ENCODE measurements at regions not wholly inside any gene's neighbourhood (a gene's known extent, or its start where the extent isn't known, plus 50 kb on each side); places are given as distances from the start of the nearest gene placed in this dataset.

DNA sequence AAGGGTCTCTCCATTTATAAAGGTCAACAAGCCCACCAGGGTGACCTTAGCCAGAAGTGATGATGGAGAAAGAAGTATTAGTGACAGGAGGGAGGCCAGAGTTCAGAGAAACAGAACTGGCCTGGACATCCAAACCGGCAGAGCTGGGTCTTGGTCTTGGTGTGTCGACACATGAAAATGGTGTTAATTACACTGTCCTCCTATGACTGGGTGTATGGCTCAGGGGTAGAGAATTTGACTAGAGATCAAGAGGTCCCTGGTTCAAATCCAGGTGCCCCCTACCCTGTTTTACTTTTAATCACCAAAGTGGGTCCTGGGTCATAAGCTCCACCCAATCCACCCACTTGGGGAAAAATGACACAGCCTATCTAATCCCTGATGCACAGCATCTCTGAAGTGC, 110.6 kb upstream of the ZNF746 start:
- Histone ChIP-seq H3K27ac (ENCODE audit: low read depth in 1 of 2, low read length in 2 of 2) (no peak overlapping the region), H3K4me1 (ENCODE audit: control insufficient read depth in 4 of 4, insufficient read depth in 4 of 4, low read length in 3 of 4) (peaks cover 0 to 3% (median 0%) of the 10 kb centered on the region in 4 donors), H3K9me3 (ENCODE audit: control insufficient read depth in 4 of 4, low read length in 3 of 4) (no peaks in the 10 kb centered on the region), H3K4me3 (ENCODE audit: low read depth in 1 of 3, low read length in 3 of 3) (no peak overlapping the region), H3K36me3 (ENCODE audit: control insufficient read depth in 4 of 4, insufficient read depth in 3 of 4, low read depth in 1 of 4, low read length in 3 of 4) (peaks cover 2 to 59% (median 31%) of the 10 kb centered on the region in 4 donors), H3K27me3 (ENCODE audit: control insufficient read depth in 4 of 4, insufficient read depth in 4 of 4, low read length in 3 of 4) (no peaks in the 10 kb centered on the region), H3K9ac (ENCODE audit: low read depth in 1 of 2, low read length in 2 of 2) (no peak overlapping the region)
- 98% methylated on average over 2 of the region's 2 CpGs for WGBS
- TF ChIP-seq, protein P1, sequence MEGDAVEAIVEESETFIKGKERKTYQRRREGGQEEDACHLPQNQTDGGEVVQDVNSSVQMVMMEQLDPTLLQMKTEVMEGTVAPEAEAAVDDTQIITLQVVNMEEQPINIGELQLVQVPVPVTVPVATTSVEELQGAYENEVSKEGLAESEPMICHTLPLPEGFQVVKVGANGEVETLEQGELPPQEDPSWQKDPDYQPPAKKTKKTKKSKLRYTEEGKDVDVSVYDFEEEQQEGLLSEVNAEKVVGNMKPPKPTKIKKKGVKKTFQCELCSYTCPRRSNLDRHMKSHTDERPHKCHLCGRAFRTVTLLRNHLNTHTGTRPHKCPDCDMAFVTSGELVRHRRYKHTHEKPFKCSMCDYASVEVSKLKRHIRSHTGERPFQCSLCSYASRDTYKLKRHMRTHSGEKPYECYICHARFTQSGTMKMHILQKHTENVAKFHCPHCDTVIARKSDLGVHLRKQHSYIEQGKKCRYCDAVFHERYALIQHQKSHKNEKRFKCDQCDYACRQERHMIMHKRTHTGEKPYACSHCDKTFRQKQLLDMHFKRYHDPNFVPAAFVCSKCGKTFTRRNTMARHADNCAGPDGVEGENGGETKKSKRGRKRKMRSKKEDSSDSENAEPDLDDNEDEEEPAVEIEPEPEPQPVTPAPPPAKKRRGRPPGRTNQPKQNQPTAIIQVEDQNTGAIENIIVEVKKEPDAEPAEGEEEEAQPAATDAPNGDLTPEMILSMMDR (IDR thresholded peaks at IDR 0.05; ENCODE audit: low read depth, low read length, missing input control) = no peak
- no peak for TF ChIP-seq TAF1 (conservative IDR thresholded peaks at IDR 0.05)
- TF ChIP-seq RXRA (IDR thresholded peaks at IDR 0.05) = no peak
- TF ChIP-seq, protein P2, sequence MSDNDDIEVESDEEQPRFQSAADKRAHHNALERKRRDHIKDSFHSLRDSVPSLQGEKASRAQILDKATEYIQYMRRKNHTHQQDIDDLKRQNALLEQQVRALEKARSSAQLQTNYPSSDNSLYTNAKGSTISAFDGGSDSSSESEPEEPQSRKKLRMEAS (IDR thresholded peaks at IDR 0.05) = no peak
- TF ChIP-seq, protein P3, sequence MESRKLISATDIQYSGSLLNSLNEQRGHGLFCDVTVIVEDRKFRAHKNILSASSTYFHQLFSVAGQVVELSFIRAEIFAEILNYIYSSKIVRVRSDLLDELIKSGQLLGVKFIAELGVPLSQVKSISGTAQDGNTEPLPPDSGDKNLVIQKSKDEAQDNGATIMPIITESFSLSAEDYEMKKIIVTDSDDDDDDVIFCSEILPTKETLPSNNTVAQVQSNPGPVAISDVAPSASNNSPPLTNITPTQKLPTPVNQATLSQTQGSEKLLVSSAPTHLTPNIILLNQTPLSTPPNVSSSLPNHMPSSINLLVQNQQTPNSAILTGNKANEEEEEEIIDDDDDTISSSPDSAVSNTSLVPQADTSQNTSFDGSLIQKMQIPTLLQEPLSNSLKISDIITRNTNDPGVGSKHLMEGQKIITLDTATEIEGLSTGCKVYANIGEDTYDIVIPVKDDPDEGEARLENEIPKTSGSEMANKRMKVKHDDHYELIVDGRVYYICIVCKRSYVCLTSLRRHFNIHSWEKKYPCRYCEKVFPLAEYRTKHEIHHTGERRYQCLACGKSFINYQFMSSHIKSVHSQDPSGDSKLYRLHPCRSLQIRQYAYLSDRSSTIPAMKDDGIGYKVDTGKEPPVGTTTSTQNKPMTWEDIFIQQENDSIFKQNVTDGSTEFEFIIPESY (IDR thresholded peaks at IDR 0.05) = no peak
- no peak for TF ChIP-seq HNF4A (conservative IDR thresholded peaks at IDR 0.05)
- no peak for TF ChIP-seq JUND (IDR thresholded peaks at IDR 0.05)
- no peak for TF ChIP-seq SP1 (IDR thresholded peaks at IDR 0.05)
- no peak for TF ChIP-seq YY1 (IDR thresholded peaks at IDR 0.05)
- no peak for TF ChIP-seq NR2F2 (IDR thresholded peaks at IDR 0.05)
- no peak for TF ChIP-seq RAD21 (IDR thresholded peaks at IDR 0.05)
- TF ChIP-seq FOXA1 (IDR thresholded peaks at IDR 0.05) = no peak
- TF ChIP-seq GABPA (IDR thresholded peaks at IDR 0.05 in 1 of 2, conservative IDR thresholded peaks at IDR 0.05 in 1 of 2) = no peak
- TF ChIP-seq FOXA2 (IDR thresholded peaks at IDR 0.05) = no peak
- DNase-seq (ENCODE audit: low spot score) = no peak

DNA sequence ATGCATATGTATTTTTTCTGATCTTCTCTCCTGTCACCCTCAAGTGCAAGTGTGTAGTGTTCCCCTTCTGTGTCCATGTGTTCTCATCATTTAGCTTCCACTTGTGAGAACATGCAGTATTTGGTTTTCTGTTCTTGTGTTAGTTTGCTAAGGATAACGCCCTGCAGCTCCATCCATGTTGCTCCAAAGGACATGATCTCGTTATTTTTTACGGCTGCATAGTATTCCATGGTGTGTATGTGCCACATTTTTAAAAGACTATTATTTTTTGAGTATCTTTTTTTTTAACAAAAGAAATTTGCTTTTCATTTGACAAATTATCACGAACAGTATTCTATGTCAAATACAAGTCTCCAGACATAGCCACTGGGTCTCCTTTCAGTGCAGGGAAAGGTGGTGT, 110.1 kb upstream of the ZNF746 start:
- Histone ChIP-seq H3K9me3 (ENCODE audit: control insufficient read depth in 4 of 4, low read length in 3 of 4) (no peaks in the 10 kb centered on the region), H3K36me3 (ENCODE audit: control insufficient read depth in 4 of 4, insufficient read depth in 3 of 4, low read depth in 1 of 4, low read length in 3 of 4) (peaks cover 0 to 58% (median 29%) of the 10 kb centered on the region in 4 donors), H3K27ac (ENCODE audit: low read depth in 1 of 2, low read length in 2 of 2) (no peak overlapping the region), H3K4me3 (ENCODE audit: low read depth in 1 of 3, low read length in 3 of 3) (no peak overlapping the region), H3K27me3 (ENCODE audit: control insufficient read depth in 4 of 4, insufficient read depth in 4 of 4, low read length in 3 of 4) (no peaks in the 10 kb centered on the region), H3K9ac (ENCODE audit: low read depth in 1 of 2, low read length in 2 of 2) (no peak overlapping the region), H3K4me1 (ENCODE audit: control insufficient read depth in 4 of 4, insufficient read depth in 4 of 4, low read length in 3 of 4) (peaks cover 0 to 3% (median 0%) of the 10 kb centered on the region in 4 donors)
- no peak for TF ChIP-seq JUND (IDR thresholded peaks at IDR 0.05)
- TF ChIP-seq RXRA (IDR thresholded peaks at IDR 0.05) = no peak
- no peak for TF ChIP-seq SP1 (IDR thresholded peaks at IDR 0.05)
- no peak for TF ChIP-seq YY1 (IDR thresholded peaks at IDR 0.05)
- TF ChIP-seq, protein P3 (IDR thresholded peaks at IDR 0.05) = no peak
- no peak for TF ChIP-seq FOXA2 (IDR thresholded peaks at IDR 0.05)
- TF ChIP-seq HNF4A (conservative IDR thresholded peaks at IDR 0.05) = no peak
- no peak for TF ChIP-seq HNF4G (IDR thresholded peaks at IDR 0.05)
- TF ChIP-seq FOXA1 (IDR thresholded peaks at IDR 0.05) = no peak
- TF ChIP-seq, protein P4, sequence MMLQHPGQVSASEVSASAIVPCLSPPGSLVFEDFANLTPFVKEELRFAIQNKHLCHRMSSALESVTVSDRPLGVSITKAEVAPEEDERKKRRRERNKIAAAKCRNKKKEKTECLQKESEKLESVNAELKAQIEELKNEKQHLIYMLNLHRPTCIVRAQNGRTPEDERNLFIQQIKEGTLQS (IDR thresholded peaks at IDR 0.05) = no peak
- TF ChIP-seq GABPA (IDR thresholded peaks at IDR 0.05 in 1 of 2, conservative IDR thresholded peaks at IDR 0.05 in 1 of 2) = no peak
- no peak for TF ChIP-seq RAD21 (IDR thresholded peaks at IDR 0.05)
- TF ChIP-seq, protein P2 (IDR thresholded peaks at IDR 0.05) = no peak
- DNase-seq (ENCODE audit: low spot score) = no peak
- WGBS = 98% methylated on average over 4 of the region's 4 CpGs
